GM18861 (cell line): ENCODE measurements at regions not wholly inside any gene's neighbourhood (a gene's known extent, or its start where the extent isn't known, plus 50 kb on each side); places are given as distances from the start of the nearest gene placed in this dataset.
"Not testable (repeated sequence)": the region's sequence is repeated elsewhere in the genome, so short reads cannot be mapped to it uniquely, and the experiment has no call there.

Source experiments
- ATAC-seq: cut with Tn5 transposase; IDR thresholded peaks from one replicate; pipeline ENCODE4 v1.9.1; 2021; ENCODE audit not compliant: unreplicated experiment

DNA sequence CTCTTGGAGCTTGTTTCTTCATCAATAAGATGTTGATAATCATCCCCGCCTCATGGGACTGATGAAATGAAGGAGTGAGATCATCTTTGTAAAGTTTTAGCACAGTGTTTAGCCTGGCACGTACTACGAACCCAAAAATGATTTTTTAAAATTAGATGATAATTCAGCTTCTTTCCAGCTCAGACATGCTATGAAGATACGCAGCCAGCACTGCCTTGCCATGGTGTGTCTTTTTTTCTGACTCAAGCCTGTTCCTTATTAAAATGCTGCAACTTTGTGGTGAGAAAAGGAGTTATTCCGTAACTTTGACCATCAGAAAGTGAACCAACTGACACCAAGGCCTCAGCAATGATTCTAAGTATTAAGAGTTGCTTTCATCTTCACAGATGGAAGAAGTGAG is 269.0 kb downstream of the LTN1 start:
- no peak for ATAC-seq

DNA sequence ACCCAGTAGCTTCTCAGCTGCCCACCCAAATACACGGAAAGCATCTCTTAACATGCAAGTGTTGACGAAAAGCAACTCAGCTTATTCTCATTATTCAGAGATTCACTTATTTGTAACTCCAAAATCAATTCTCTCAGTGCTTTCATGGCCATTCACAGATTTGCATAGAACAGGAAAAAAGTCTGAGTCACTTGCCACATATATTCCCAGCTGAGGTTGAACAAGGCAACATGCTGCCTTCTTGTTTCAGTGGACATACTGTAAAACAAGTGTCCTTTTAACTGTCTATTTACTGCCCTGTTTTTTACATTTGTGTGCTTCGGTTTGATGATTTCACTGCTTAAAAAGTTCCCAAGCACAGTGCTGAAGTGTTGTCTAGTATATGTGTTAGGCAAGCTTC is 273.0 kb downstream of the LTN1 start:
- no peak for ATAC-seq

DNA sequence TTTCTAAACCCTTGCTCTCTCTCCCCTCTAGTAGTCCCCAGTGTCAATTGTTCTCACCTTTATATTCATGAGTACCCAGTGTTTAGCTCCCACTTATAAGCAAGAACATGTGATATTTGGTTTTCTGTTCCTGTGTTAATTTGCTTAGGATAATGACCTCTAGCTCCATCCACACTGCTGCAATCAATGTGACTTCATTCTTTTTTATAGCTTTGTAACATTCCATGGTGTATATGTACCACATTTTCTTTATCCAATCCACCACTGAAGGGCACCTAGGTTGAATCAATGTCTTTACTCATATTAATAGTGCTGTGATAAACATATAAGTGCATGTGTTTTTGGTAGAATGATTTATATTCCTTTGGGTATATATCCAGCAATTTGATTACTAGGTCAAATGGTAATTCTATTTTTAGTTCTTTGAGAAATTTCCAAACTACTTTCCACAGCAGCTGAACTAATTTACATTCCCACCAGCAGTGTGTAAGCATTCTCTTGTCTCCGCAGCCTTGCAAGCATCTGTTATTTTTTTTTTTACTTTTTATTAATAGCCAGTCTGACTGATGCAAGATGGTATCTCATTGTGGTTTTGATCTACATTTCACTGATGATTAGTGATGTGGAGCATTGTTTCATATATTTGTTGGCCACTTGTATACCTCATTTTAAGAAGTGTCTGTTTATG is 277.8 kb downstream of the LTN1 start:
- no peak for ATAC-seq

DNA sequence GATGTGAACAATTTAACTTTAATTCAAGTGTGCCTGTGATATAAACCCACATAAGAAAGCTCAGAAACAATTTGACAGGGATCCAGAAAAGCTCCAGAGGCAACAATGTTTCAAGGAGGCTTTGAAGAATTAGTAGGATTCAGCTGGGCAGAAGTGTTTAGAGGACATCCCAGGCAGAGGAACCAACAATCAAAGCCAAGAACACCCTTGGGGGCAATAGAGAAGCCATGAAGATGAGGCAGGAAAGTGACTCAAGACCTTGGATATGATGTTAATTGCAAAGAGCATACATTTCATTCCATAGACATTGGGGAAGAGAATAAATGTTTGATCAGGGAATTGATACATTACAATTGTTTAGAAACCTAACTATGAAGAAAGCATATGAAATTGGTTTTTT is 280.3 kb downstream of the LTN1 start:
- ATAC-seq = no peak

DNA sequence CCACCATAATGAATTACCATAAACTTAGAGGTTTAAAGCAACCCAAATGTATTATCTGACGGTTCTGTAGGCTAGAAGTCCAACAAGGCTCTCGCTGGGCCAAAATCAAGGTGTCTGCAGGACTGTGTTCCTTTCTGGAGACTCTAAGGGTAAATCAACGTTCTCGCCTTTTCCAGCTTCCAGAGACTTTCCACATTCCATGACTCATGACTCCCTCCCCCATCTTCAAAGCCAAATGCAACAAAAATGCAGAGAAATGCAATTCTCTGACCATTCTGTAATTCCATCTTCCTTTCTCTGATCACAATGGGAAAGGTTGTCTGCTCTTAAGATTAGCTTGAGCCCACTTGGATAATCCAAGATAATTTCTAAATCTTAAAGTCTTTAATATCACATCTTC is 287.1 kb downstream of the LTN1 start:
- no peak for ATAC-seq

DNA sequence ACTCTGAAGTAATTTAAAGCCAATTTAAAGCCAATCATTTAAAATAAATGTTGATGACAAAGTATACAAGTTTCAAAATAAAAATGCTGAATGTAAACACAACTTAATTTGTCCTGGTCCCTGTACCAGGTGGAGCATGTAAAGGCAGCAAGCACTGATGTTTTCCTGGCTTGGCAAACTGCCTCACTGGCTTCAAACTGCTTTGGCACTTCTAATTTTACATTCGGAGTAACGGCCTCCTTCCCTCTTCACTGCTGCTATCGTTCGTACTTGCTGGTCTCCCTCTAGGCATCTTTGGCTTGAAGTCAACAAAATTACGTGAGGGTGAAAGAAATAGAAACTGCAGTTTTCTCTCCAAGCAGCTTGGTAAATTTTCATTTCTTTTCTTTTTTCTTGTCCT is 287.9 kb downstream of the LTN1 start:
- no peak for ATAC-seq

DNA sequence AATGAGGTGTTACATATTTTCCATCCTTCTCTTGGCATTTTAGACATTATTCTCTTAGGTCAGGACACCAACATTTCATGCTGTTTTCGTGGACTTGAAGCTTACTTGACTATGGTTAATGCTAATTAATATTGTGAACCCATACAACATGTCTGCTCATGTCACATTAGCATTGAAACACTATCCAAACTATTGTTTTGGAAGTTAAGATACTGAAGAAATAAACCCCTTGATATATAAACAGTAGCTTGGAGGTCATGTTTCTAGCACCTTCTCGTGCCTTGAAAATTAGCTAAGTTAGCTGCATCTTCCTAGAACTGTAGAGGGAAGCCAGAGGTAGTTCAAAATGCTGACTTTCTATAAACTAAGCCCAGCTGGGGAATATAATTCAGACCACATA is 288.8 kb downstream of the LTN1 start:
- ATAC-seq = no peak

DNA sequence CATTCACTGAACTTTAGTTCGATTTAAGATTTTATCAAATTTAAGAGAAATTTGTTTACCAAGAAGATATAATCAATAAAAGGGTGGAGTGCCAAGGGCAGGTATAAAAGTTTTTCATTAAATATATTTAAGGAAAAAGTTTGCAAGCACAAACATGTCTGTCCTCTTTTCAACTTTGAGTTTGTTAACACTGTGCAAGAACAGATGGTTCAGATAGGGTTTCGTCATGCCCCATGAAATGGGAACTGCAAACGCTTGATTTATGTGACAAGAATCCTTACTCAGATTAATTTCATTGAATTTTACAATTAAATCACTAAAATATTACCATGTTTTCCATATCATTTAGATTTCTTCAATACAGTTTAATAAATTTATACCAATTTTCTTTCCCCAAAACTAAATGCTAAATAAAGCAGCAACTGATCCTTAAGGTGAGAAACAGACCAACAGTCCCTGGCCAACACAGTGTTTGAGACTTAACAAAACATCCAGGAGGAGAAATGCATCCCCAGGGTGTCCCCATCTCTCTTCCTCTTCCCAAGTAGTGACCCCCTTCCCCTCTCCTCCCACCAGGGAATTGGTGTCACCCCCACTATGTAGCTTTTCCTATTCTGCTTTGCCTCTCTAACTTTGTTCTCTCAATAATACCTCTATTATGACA is 292.9 kb downstream of the LTN1 start:
- no peak for ATAC-seq

DNA sequence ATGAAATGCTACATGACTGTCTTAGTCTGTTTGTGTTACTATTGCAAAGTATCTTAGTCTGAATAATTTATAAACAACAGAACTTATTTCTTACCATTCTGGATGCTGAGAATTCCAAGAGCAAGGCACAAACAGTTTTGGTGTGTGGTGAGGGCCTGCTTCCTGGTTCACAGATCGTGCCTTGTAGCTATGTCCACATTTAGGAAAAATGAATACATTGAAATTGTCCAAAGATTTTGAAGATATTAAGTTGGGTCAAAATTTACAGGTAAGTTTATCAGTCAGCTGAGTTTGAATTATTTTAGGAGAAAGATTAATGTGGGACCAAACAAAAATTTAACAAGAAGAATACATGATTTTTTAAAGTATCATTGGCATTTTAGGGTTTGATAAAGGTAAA is 293.5 kb downstream of the LTN1 start:
- ATAC-seq = no peak

DNA sequence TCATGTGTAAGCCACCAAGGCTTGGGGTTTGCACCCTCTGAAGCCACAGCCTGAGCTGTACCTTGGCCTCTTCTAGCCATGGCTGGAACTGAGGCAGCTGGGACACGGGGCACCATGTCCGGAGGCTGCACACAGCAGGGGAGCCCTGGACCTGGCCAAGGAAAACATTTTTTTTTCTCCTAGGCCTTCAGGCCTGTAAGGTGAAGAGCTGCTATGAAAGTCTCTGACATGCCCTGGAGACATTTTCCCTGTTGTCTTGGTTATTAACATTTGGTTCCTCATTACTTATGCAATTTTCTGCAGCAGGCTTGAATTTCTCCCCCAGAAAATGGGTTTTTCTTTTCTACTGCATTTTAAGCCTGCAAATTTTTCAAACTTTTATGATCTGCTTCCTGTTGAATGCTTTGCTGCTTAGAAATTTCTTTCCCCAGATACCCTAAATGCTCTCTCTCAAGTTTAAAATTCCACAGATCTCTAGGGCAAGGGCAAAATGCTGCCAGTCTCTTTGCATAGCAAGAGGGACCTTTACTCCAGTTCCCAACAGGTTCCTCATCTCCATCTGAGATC is 295.8 kb downstream of the LTN1 start:
- no peak for ATAC-seq

DNA sequence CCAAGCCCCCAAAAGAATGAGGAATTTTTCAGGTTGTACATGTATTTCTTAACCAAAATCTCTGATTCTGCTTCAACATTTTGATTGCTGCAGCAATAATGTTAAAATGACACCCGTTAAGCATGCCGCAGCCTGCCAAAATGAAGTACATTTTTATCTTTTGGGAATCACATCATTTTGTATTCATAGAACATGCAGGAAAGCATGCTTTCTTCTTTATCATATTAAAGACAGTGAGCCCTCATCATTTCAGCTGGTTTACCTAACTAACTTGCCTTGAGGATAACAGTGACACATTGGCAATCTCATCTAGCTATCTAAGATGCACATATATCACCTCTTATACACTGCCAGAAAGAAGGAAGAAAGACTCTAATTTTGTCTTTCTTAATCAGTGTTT is 299.2 kb downstream of the LTN1 start:
- no peak for ATAC-seq

DNA sequence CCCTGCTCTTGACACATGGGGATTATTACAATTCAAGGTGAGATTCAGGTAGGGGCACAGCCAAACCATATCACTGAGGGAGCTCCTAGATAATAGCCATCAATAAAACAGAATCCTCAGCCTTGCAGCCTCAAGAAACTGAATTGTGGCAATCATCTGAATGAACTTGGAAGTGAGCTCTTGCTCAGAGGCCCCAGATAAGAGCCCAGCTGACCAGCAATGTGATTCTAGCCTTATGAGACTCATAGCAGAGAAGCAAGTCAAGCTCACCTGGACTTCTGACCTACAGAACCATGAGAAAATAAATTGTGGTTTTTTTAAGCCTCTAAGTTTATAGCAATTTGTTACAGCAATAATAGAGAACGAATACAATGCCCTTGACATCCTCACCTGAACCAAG is 302.5 kb downstream of the LTN1 start:
- no peak for ATAC-seq

DNA sequence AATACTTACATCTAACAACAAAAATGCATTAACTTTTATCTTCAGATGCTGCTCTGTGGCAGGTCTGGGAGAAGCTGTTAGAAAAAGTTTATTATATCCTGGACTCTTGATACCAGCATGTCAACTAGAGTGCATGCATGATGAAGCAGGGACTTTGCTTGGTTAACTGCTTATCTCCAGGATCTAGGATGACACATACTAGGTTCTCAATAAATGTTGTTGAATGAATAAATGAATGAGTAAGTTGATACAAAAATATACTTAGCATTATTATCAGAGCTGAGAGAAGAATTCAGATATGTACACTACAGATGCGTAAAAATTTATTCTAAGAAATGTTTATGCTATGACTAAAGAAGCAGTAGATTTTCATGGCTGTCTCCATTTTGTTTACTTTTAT is 304.3 kb downstream of the LTN1 start:
- ATAC-seq = no peak

DNA sequence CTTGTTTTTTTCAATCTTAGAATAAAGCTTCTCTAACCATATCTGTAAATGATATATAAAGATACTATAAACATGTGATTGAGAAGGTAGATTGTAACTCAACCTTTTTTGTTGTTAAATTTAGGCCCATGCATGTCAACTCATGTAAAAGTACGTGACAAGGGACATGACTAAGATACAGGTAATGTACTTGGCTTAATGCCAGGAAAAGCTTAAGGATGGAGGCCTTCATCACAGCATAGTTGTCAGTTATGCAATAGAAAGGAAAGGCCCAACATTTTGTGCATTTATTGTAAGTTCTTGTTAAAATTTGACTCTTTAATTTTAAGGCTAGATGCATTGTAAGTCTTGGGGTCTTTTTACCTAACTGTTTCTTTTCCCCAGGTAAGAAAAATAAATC is 305.1 kb downstream of the LTN1 start:
- no peak for ATAC-seq

DNA sequence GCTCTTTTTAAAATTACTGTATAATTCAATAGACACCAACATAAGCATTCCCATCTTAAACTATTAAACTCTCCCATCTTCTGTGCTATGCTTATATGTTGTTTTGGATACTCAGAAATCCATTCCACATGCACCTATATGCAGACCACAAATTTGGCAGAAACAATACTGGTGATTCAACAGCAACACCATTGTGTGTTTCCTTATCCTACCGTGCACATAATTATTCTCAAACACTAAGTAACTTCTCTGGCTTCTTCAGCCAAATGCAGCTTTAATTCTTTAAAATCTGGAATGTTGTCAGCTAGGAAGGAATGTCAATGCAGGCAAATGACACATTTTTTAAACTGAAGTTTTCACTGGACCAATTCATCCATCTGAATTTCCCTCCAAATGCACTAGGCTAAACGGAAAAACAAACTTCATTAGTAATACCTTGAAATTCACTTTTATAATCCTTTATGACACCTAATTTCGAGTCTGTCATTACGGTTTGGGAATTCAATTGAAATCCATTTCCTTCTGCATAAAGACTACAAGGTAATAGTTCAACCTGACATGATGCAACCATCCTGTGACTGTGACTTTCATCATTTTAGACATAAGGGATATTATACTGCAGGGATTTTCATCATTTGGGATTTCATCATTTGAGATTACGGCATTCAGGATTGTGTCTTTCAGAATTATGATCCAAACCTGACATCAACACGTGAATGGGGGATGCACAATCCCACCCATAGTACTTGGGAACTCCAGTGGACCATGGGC is 308.5 kb downstream of the LTN1 start:
- no peak for ATAC-seq

DNA sequence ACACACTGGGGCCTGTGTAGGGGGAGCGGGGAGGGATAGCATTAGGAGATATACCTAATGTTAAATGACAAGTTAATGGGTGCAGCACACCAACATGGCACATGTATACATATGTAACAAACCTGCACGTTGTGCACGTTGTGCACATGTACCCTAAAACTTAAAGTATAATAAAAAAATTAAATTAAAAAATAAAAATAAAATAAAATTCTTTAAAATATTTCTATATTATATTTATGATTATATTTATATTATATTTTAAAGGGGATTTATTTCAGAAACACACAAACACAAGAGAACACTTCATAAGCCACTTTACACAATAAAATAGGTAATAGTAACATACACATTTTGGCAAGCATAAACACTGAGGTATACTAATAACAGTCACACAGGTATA is 309.8 kb downstream of the LTN1 start:
- ATAC-seq = not testable (repeated sequence)

DNA sequence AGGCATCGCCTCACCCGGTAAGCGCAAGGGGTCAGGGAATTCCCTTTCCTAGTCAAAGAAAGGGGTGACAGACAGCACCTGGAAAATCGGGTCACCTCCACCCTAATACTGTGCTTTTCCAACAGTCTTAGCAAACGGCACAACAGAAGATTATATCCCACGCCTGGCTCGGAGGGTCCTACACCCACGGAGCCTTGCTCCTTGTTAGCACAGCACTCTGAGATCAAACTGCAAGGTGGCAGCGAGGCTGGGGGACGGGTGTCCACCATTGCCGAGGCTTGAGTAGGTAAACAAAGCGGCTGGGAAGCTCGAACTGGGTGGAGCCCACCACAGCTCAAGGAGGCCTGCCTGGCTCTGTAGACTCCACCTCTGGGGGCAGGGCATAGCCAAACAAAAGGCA is 315.6 kb downstream of the LTN1 start:
- ATAC-seq = not testable (repeated sequence)

DNA sequence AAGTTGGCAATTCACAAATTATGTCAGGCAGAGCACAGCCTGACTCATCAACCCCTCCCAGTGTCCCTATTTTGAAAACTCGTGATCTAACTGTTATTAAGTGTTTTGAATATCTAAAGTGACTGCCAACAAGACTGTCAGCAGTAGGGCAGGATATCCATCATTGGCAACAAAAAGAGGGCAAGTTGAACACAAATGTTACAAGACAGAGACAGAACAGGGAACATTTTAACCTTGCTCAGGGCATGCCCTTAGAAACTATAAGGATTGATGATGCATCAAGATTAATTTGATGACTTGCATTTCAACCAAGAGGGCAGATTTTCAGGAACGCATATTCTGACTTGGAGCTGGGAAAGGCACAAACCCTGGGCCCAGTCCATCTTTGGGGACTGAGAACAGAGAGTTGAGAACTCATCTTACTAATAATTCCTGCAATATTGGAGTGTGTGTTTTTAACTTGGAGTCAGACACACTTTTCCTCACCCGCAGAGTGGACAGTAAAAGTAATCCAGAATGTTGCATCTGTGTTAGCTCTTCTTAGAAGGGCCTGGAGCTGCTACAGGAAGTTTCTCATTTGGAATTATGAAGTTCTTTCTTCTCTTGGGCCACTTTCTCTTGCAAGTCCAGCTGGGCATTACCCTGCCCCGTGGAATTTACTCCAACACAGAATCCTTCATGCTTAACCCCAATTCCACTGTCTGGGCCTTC is 317.2 kb downstream of the LTN1 start:
- no peak for ATAC-seq

DNA sequence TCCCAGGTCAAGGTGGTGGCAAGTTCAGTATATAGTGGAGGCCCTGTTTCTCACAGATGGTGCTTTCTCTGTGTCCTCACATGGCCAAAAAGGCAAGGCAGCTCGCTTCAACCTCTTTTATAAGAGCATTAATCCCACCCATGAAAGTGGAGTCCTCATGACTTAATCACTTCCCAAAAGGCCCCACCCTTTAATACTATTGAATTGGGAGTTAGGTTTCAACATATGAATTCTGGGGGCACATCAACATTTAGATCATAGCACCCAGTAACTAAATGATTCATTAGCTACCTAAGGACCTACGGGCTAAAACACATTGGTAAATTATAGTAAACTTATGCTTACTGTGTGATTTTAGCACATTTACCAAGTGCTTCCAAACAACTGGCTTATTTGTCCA is 317.9 kb downstream of the LTN1 start:
- no peak for ATAC-seq

DNA sequence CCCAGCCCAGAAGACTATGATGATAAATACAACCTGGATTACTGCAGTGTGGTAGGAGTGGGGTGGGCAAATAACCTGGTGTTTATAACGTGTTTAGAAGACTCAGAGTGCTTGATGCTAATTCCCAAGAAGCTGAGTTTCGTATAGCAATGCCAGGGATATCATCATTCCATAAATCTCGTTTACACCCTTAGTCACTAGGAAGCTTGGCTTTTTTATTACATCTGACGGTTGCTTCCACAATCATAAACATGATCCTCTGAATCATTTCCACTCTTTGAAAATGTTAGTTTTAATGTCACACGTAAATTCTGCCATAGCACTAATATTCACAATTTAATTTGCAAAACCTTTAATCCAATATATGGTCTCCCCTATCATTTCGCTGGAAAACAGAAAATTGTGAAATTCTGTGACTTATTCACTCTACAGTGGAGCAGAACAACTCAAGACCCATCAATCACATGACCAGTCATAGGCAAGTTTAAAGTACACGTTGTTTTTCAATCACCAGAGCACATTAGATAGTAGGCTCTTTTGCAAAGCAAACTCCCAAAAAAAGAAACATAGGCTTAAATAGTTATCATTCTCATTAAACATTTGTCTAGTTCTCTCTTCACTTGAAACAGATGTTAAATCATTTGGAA is 321.0 kb downstream of the LTN1 start:
- ATAC-seq = no peak
